HFF-Myc (cell line): ENCODE measurements at regions not wholly inside any gene's neighbourhood (a gene's known extent, or its start where the extent isn't known, plus 50 kb on each side); places are given as distances from the start of the nearest gene placed in this dataset.

ENCODE experiments used
- DNase-seq: peaks from one replicate; pipeline ENCODE4 v3.0.0-alpha.2; 2011; ENCODE audit warnings: low read depth; ENCODE audit errors: extremely low read depth
- H3K4me3 ChIP-seq: replicated peaks from 2 replicates; pipeline ENCODE4 v1.5.1; 2011; ENCODE audit warnings: low read depth, mild to moderate bottlenecking, control low read depth, low read length
- TF ChIP-seq, protein P1 (sequence below): IDR thresholded peaks from 2 replicates; pipeline ENCODE4 v1.5.1; 2012; ENCODE audit warnings: mild to moderate bottlenecking, low read depth, low read length, control low read depth; ENCODE audit errors: missing control alignments

DNA sequence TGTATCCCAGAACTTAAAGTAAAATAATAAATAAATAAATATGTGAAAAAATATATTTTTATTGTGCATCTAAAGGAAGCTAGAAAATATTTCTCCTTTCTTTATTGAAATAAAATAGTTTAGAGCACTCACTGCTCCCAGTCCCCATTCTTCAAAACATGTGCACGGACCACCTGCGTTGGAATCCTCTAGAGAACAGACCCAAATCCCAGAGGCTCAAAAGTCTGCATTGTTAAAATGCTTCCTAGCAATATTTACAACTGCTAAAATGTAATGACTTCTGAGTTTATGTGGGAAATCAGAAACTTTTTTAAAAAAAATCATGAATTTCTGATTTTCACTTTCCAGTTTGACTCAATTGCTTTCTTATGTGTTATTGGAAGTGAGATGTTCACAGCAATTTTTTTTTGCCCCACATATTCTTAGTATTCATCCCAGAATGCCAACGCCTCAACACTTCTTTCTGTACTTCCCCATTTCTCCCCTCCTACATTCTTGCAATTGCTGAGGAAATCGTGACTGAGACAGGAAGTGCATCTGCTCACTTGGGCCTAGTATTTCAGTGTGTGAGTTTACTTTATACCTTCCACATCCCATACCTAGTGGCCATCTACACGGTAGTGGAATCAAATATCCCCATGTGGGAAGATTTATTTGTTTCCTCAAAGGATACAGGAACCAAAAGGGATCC is 116.0 kb upstream of the FLRT2 start:
- TF ChIP-seq, protein P1, sequence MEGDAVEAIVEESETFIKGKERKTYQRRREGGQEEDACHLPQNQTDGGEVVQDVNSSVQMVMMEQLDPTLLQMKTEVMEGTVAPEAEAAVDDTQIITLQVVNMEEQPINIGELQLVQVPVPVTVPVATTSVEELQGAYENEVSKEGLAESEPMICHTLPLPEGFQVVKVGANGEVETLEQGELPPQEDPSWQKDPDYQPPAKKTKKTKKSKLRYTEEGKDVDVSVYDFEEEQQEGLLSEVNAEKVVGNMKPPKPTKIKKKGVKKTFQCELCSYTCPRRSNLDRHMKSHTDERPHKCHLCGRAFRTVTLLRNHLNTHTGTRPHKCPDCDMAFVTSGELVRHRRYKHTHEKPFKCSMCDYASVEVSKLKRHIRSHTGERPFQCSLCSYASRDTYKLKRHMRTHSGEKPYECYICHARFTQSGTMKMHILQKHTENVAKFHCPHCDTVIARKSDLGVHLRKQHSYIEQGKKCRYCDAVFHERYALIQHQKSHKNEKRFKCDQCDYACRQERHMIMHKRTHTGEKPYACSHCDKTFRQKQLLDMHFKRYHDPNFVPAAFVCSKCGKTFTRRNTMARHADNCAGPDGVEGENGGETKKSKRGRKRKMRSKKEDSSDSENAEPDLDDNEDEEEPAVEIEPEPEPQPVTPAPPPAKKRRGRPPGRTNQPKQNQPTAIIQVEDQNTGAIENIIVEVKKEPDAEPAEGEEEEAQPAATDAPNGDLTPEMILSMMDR: no peak
- no peak for DNase-seq
- no peak overlapping the region for H3K4me3 ChIP-seq

GRCh38 chr14:85415015-85415712 is 114.8 kb upstream of the FLRT2 start:
- TF ChIP-seq, protein P1: peak; percentile 55
- DNase-seq: peak; percentile 90
- no peak overlapping the region for H3K4me3 ChIP-seq

DNA sequence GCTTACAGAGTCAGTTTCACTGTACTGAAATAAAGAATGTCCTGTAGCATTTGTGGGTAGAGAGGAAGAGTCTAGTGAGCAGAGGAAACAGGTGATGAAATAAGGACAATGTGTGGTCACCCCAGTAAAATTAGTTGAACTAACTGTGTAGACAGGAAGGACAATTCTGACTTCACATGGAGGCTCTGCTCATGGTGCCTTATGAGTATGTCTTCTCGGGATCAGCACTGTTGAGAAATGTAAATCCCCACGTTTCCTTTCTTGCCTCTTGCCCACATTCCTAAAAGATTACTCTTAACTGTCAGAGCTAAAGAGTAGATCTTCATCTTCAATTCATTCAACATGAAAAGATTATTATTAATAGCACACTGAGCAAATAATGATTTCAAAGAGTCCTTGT is 113.2 kb upstream of the FLRT2 start:
- TF ChIP-seq, protein P1: no peak
- DNase-seq: peak; percentile 30

DNA sequence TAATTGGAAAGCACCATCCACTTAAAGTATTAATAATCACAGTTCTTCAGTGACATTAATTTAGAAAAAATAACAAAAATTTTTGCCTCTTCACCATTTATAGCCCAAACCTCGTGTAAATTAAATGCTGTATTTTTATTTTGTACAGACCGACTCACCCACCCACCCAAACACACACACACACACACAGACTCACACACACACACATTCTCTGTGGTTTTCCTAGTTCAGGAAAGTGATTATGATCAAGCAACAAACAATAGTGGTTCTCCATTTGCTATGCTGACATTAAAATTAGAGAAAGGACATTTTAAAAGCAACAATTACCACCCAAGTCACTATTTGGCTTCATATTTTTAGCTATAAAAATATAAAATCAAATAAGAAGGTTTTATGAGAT is 112.5 kb upstream of the FLRT2 start:
- TF ChIP-seq, protein P1: no peak
- no peak for DNase-seq
- H3K4me3 ChIP-seq: no peak overlapping the region

More for the DNA sequence above, 113.2 kb upstream of the FLRT2 start:
- no peak overlapping the region for H3K4me3 ChIP-seq

- no peak overlapping the region for H3K4me3 ChIP-seq
- DNase-seq: no peak
- TF ChIP-seq, protein P1: no peak
Observed at GRCh38 chr14:85418721-85419120, 111.2 kb upstream of the FLRT2 start.

DNA sequence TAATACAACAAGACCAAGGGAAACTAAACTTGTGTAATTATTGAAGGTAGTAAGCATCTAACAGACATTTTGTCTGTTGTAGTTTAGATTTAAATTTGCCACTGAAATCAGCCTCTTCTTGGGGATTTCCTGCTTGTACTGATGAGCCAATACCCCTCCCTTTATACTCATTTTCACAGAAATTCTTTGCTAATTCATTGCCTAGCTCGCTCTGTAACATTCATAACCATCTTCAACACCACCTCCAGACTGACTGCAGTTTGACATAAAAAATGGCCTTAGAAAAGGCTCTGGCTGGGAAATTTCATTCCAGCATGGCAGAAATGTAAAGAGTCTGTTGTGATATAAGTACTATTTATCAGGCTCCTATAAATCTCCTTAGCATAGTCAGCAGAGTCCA is 109.7 kb upstream of the FLRT2 start:
- TF ChIP-seq, protein P1: no peak

GRCh38 chr14:85420707-85421106 is 109.2 kb upstream of the FLRT2 start:
- H3K4me3 ChIP-seq: no peak overlapping the region
- DNase-seq: no peak
- TF ChIP-seq, protein P1: no peak

More for the DNA sequence above, 109.7 kb upstream of the FLRT2 start:
- H3K4me3 ChIP-seq: no peak overlapping the region
- no peak for DNase-seq
